Fibroblast of skin of left quadriceps (primary cell): ENCODE measurements at regions not wholly inside any gene's neighbourhood (a gene's known extent, or its start where the extent isn't known, plus 50 kb on each side); places are given as distances from the start of the nearest gene placed in this dataset.
"Not testable (repeated sequence)": the region's sequence is repeated elsewhere in the genome, so short reads cannot be mapped to it uniquely, and the experiment has no call there.

Source experiments
- DNase-seq, 2 experiments: peaks; one replicate each; pipeline ENCODE4 v3.0.0-alpha.2; 2013; ENCODE audit warnings: low read depth in 2 of 2

- no peak for DNase-seq
These were observed 50.8 kb upstream of the ECHDC3 start for GRCh38 chr10:11691319-11691755.

GRCh38 chr10:11689945-11690736 lies 52.0 kb upstream of the ECHDC3 start:
- no peak for DNase-seq

GRCh38 chr10:11688448-11688795 lies 53.8 kb upstream of the ECHDC3 start:
- DNase-seq = not testable (repeated sequence)

- DNase-seq = no peak
These were observed 54.3 kb upstream of the ECHDC3 start for GRCh38 chr10:11687779-11688447.

DNA sequence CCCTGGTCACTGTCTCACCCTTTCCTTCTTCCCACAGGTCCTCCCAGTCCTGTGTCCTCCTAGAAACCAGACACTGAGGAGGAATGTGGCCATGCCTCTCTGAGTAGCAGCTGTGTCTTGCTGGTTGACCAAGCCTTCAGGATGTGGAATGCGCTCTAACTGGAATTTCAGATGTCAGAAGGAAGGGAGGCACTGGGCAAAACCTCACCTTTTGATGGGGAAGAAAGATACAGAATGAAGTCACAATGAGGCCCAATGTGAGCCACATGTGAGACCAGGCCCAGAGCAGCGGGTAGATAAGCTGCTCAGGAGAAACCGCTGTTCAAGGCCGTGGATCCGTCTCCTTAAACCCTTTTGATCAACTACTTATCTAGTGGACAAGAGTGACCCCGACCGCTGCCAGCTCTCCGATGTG lies 54.8 kb upstream of the ECHDC3 start:
- no peak for DNase-seq

DNA sequence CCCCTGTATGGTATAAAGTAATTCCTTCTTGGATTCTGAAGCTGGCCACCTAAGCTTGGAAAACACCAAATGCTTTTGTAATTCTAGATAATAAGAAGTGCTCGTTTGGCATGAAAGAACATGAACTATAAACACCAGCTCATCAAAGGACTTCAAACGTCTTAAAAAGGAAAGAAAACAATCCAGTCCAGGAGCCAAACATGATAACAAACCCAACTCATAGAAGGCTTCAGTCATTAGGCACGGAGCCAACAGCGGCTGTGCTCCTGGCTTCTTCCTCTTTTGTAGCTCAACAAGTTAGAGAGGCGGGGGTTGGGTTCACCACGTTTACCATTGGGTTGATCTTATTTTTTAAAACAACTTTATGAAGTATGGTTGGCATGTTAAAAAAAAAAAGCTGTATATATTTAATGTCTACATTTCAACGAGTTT lies 56.4 kb upstream of the ECHDC3 start:
- DNase-seq = no peak

DNA sequence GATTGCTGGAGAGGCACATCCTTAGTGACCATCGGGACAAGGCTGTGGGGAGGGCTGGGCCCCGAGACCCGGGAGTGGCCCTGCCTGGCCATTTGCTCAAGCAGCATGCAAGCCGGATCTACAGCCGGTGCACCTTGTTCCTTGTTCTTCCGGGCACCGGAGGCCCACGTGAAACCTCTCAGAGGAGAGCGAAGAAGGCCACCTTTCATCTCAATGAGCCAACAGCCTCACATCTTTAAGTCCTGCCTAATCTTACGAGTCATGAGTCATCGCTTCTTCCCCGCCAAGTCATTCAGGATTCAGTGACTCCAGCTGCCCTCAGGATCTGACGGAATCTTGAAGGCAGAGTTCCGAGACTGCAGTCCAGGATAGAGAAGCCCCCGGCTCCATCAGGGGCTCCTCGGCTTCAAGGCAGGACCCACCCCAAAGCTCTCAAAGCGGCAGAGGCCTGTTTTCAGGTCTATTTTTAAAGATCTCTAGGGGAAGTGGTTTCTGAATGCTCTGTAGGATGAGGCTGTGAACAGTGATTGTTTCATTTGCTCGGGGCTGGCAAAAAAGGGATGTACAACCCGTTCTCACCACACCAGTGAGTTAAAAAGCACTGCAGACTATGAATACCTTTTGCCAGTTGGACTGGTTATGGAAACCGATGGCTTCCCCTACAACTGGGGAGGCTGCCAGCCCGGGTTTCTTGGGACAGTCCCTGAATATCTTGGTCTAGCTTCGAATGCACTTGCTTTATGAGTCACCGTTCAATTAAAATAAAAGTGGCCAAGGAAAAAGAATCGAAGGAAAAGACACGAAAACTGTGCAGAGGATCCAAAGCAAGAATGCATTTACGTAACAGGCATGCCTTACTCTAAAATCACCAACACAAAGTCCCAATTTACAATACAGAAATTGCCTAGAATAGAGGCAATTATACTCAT lies 57.2 kb upstream of the ECHDC3 start:
- peak in 1 of 2 experiments; percentile 16 for DNase-seq

GRCh38 chr10:11684341-11684716 lies 57.9 kb upstream of the ECHDC3 start:
- not testable (repeated sequence) for DNase-seq

DNA sequence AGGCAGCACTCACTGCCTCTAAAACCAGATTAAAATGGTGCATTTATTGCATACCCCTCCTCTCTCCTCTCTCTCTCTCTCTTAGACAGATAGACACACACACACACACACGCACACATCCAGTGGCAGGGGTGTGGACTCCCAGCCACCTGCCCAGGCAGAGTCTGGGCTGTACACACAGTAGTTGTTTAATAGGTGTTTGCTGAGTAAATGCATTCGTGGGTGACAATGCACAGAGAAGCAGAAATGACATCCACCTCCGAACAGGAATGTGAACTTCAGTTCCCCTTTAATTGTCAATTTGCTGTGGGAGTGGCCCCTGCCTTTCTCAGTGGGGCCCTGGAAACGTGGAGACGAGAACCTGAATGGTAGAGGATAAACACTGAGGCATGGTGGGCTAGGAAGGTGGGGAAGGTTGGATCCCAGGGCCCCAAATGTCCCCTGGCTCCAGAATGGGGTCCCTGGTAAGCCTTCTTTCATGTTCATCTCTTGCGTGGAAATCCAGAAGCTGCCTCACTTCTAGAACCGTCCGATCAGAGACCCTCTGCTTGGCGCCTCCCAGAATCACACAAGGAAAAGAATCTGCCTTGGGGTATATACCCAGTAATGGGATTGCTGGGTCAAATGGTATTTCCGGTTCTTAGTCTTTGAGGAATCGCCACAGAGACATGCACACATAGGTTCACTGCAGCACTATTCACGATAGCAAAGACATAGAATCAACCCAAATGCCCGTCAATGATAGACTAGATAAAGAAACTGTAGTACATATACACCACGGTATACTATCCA lies 58.5 kb upstream of the ECHDC3 start:
- no peak for DNase-seq

GRCh38 chr10:11682851-11683250 lies 59.3 kb upstream of the ECHDC3 start:
- no peak for DNase-seq

DNA sequence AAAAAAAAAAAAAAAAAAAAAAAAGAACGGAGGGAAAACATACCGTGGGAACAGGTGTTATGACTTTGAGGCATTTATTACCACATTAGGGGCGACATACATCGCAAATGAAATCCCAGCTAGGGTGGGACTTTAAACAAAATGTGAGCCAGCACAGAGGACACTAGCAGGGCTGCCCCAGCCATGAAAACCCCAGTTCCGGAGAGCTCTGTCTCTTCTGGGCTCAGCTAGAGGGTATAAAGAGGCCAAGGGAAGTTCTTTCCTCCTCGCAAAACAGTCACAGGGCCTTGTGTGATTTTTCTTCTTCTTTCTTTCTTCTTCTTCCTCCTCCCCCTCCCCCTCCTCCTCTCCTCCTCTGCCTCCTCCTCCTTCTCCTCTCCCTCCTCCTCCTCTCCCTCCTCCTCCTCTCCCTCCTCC lies 59.9 kb upstream of the ECHDC3 start:
- no peak for DNase-seq

GRCh38 chr10:11680496-11680895 lies 61.7 kb upstream of the ECHDC3 start:
- no peak for DNase-seq

GRCh38 chr10:11679946-11680345 lies 62.2 kb upstream of the ECHDC3 start:
- DNase-seq = no peak

DNA sequence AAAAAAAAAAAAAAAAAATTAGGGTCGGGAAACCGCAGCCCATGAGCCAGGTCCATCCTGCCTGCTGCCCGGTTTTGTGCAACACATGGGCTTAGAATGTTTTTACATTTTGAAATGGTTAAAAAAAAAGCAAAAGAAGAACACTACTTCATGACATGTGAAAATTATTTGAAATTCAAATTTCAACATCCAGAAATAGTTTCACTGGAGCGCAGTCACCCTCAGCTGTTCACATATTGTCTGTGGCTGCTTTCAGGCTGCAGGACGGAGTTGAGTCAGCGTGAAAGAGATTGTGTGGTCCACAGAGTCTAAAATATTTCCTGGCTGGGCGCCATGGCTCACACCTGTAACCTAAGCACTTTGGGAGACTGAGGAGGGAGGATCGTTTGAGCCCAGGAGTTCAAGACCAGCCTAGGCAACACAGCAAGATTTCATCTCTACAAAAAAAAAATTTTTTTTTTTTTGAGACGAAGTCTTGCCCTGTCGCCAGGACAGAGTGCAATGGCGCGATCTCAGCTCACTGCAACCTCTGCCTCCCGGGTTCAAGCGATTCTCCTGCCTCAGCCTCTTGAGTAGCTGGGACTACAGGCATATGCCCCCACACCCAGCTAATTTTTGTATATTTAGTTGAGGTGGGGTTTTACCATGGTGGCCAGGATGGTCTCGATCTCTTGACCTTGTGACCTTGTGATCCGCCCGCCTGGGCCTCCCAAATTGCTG lies 63.9 kb upstream of the ECHDC3 start:
- DNase-seq = peak in 1 of 2 experiments; percentile 30

GRCh38 chr10:11677480-11677879 lies 64.7 kb upstream of the ECHDC3 start:
- DNase-seq = no peak

- peak in 1 of 2 experiments; percentile 58 for DNase-seq
These were observed 62.2 kb upstream of the USP6NL start for GRCh38 chr10:11673346-11674280.

- DNase-seq = no peak
These were observed 61.4 kb upstream of the USP6NL start for GRCh38 chr10:11672836-11673235.

DNA sequence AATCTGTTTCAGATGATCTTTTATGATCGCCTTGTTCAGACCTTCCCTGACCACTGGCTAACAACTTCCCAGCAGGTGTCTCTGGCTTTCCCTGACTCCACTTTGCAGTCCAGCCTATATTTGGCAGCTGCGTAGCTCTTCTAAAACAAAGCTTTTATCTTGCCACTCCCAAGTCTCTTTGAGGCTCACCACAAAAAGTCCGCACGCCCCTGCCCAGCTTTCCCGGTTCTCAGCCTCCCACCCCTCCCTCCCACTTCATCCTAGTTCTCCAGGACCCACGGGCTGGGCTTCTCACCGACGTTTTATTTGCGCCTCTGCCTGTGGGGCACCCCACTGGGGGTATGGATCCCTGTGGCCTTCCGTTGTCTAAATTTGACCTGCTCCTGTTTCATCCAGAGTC lies 58.9 kb upstream of the USP6NL start:
- DNase-seq = no peak

- no peak for DNase-seq
These were observed 57.6 kb upstream of the USP6NL start for GRCh38 chr10:11668847-11669610.
